Ovary (tissue), 7 donors: ENCODE measurements at regions not wholly inside any gene's neighbourhood (a gene's known extent, or its start where the extent isn't known, plus 50 kb on each side); places are given as distances from the start of the nearest gene placed in this dataset.

Source experiments
- DNase-seq, 5 donors: peaks; one replicate each; pipeline ENCODE4 v3.0.0-alpha.2; 2019 to 2020
- H3K27ac ChIP-seq, 2 donors: fragments of 200-600 bp; one replicate each; pipeline versions ENCODE4 v1.5.1 to v1.8.0; 2019 to 2022
- H3K27me3 ChIP-seq: fragments of 200-600 bp; one replicate; pipeline ENCODE4 v1.8.0; 2022
- H3K36me3 ChIP-seq: fragments of 200-600 bp; sonication (generic); one replicate; pipeline ENCODE4 v1.5.1; 2019
- H3K4me1 ChIP-seq: one replicate; pipeline ENCODE4 v1.8.1; 2013; ENCODE audit warnings: mild to moderate bottlenecking, moderate library complexity; ENCODE audit not compliant: insufficient read depth
- H3K4me3 ChIP-seq: fragments of 200-600 bp; sonication (generic); one replicate; pipeline ENCODE4 v1.5.1; 2017
- H3K9me3 ChIP-seq, 2 donors: fragments of 200-600 bp in 1 of 2; sonication (generic) in 1 of 2; one replicate each; pipeline versions ENCODE4 v1.5.1 to v1.8.1; 2013 to 2019; ENCODE audit warnings: mild to moderate bottlenecking in 1 of 2, moderate library complexity in 1 of 2
- EP300 ChIP-seq: sonication (generic); formaldehyde crosslinking; IDR thresholded peaks from one replicate; pipeline ENCODE4 v1.6.1; 2017; ENCODE audit warnings: antibody characterized with exemption
- POLR2A ChIP-seq: fragments of 450-650 bp; IDR thresholded peaks from one replicate; pipeline ENCODE4 v1.6.1; 2017; ENCODE audit warnings: antibody characterized with exemption, mild to moderate bottlenecking, moderate library complexity
- WGBS, 3 donors: extraction: QIAGEN DNeasy Blood & Tissue Kit in 1 of 3; methylation state at CpG; one replicate each; pipeline versions ENCODE4 v1.1.5 to v1.1.7; 2013 to 2017; 5-methylcytosine and 5-hydroxymethylcytosine counted together
- intact Hi-C, 4 donors: fragments of 100-400 bp; cut with DNase I; formaldehyde crosslinking; loops; one replicate each; pipeline versions ENCODE4 v1.11.0 to v1.15.1; 2022 to 2023
- TF ChIP-seq, protein P1 (sequence below), 3 donors: fragments of 450-650 bp in 2 of 3; fragments of 200-600 bp in 1 of 3; IDR thresholded peaks; one replicate each; pipeline versions ENCODE4 v1.5.1 to v1.8.0; 2016 to 2022; ENCODE audit warnings: antibody characterized with exemption in 3 of 3, mild to moderate bottlenecking in 1 of 3
- donor health status: DM: no; HTN: no; CAD: no; lungs with moderate emphysema.
- donor health status: DM: no; HTN: no; CAD: no.
- donor health status: Bipolar disorder and iron deficiency.
- donor health status: DM: no; HTN: no; CAD: no.
- donor health status: DM: yes; HTN: yes; CAD: no.

GRCh38 chr4:116328261-116328860 is 757.0 kb downstream of the TRAM1L1 start:
- WGBS, 3 donors, result 68 to 74% (median 70%) methylated on average over 2 of the region's 2 CpGs
- Histone ChIP-seq H3K4me3 (no peak overlapping the region), H3K27me3 (no peaks in the 10 kb centered on the region), H3K36me3 (no peaks in the 10 kb centered on the region), H3K9me3 (no peaks in the 10 kb centered on the region), H3K27ac (no peak overlapping the region), H3K4me1 (no peaks in the 10 kb centered on the region)
- no peak for TF ChIP-seq EP300
- TF ChIP-seq, protein P1, sequence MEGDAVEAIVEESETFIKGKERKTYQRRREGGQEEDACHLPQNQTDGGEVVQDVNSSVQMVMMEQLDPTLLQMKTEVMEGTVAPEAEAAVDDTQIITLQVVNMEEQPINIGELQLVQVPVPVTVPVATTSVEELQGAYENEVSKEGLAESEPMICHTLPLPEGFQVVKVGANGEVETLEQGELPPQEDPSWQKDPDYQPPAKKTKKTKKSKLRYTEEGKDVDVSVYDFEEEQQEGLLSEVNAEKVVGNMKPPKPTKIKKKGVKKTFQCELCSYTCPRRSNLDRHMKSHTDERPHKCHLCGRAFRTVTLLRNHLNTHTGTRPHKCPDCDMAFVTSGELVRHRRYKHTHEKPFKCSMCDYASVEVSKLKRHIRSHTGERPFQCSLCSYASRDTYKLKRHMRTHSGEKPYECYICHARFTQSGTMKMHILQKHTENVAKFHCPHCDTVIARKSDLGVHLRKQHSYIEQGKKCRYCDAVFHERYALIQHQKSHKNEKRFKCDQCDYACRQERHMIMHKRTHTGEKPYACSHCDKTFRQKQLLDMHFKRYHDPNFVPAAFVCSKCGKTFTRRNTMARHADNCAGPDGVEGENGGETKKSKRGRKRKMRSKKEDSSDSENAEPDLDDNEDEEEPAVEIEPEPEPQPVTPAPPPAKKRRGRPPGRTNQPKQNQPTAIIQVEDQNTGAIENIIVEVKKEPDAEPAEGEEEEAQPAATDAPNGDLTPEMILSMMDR (IDR thresholded peaks at IDR 0.05), result no peak
- no peak for TF ChIP-seq POLR2A
- DNase-seq, result no peak
- intact Hi-C loops, result no loop called here

- no peaks in the 10 kb centered on the region for H3K36me3 ChIP-seq
- H3K4me3 ChIP-seq, result no peak overlapping the region
- no peak for DNase-seq
- 94 to 96% (median 94%) methylated on average over 4 of the region's 4 CpGs for WGBS, 3 donors
- H3K9me3 ChIP-seq, result no peaks in the 10 kb centered on the region
- H3K4me1 ChIP-seq, result no peaks in the 10 kb centered on the region
- no peak overlapping the region for H3K27ac ChIP-seq
- TF ChIP-seq POLR2A (no peak), EP300 (no peak)
- TF ChIP-seq, protein P1 (IDR thresholded peaks at IDR 0.05), result no peak
- intact Hi-C loops, result no loop called here
- no peaks in the 10 kb centered on the region for H3K27me3 ChIP-seq
These were observed 761.8 kb downstream of the TRAM1L1 start for GRCh38 chr4:116323606-116324005.

- no peak for DNase-seq
- no peaks in the 10 kb centered on the region for H3K36me3 ChIP-seq
- intact Hi-C loops, result no loop called here
- no peak overlapping the region for H3K27ac ChIP-seq
- TF ChIP-seq EP300, result no peak
- TF ChIP-seq, protein P1 (IDR thresholded peaks at IDR 0.05), result no peak
- no peak for TF ChIP-seq POLR2A
- H3K4me3 ChIP-seq, result no peak overlapping the region
- no peaks in the 10 kb centered on the region for H3K27me3 ChIP-seq
- 78% methylated on average over 5 of the region's 5 CpGs for WGBS, 3 donors
- no peaks in the 10 kb centered on the region for H3K9me3 ChIP-seq
- H3K4me1 ChIP-seq, result no peaks in the 10 kb centered on the region
These were observed 763.9 kb downstream of the TRAM1L1 start for GRCh38 chr4:116321471-116321870.

DNA sequence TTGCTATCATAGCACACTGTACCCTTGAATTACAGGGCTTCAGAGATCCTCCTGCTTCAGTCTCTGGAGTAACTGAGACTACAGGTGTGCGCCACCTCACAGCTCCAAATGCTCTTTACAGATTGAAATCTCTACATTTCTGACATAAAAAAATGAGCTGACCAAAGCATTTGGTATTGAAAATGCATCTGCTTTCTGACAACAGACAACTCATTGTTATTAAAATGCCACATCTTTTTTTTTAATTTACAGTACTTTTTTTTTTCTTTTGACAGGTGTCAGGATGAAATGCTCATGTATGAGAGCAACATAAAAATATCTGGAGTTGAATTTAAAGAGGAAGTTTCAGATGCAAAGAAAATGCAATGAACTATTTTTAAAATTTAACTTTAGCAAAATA is 764.5 kb downstream of the TRAM1L1 start:
- no peak for DNase-seq
- H3K27me3 ChIP-seq, result no peaks in the 10 kb centered on the region
- H3K4me3 ChIP-seq, result no peak overlapping the region
- no peaks in the 10 kb centered on the region for H3K9me3 ChIP-seq
- intact Hi-C loops, result no loop called here
- WGBS, 3 donors, result 90 to 100% (median 96%) methylated on average over 1 of the region's 1 CpG
- H3K27ac ChIP-seq, result no peak overlapping the region
- H3K36me3 ChIP-seq, result no peaks in the 10 kb centered on the region
- TF ChIP-seq POLR2A (no peak), EP300 (no peak)
- TF ChIP-seq, protein P1 (IDR thresholded peaks at IDR 0.05), result no peak
- H3K4me1 ChIP-seq, result no peaks in the 10 kb centered on the region
